ENCODE measurements at regions not wholly inside any gene's neighbourhood (a gene's known extent, or its start where the extent isn't known, plus 50 kb on each side); places are given as distances from the start of the nearest gene placed in this dataset.

DNA sequence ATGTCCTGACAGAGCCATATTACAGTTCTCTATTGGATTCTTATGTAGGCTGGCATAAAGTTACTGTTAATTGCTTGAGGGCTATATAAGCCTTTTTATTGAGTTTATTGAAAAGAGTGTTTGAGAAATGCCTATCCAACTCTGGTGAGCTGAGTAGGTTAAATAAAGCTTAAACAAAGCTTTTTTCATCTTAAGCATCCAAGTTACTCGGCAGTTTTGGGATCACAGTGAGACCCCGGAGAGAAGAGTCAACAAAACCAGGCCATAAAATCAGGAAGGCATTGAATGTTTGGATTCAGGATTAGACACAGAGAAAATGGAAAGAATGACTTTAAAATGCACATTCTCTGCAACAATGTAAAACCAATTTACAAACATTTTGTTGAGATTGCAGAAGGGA lies 588.5 kb downstream of the DACH1 start:
- H3K4me3 Mint-ChIP-seq, result no peak overlapping the region
- H3K27ac Mint-ChIP-seq, result no peak overlapping the region
- no peak for DNase-seq (ENCODE audit: low spot score)
- H3K9me3 Mint-ChIP-seq, result no peaks in the 10 kb centered on the region
- H3K4me1 Mint-ChIP-seq (ENCODE audit: low read depth), result no peaks in the 10 kb centered on the region
- H3K27me3 Mint-ChIP-seq (ENCODE audit: low read depth), result no peaks in the 10 kb centered on the region
- H3K36me3 Mint-ChIP-seq (ENCODE audit: low read depth), result no peaks in the 10 kb centered on the region

GRCh38 chr13:71274923-71275608 lies 591.9 kb downstream of the DACH1 start:
- Mint-ChIP-seq H3K27ac (no peak overlapping the region), H3K4me3 (no peak overlapping the region), H3K27me3 (ENCODE audit: low read depth) (no peaks in the 10 kb centered on the region), H3K4me1 (ENCODE audit: low read depth) (no peaks in the 10 kb centered on the region), H3K9me3 (no peaks in the 10 kb centered on the region), H3K36me3 (ENCODE audit: low read depth) (no peaks in the 10 kb centered on the region)
- no peak for DNase-seq (ENCODE audit: low spot score)

- H3K27ac Mint-ChIP-seq, result no peak overlapping the region
- H3K9me3 Mint-ChIP-seq, result no peaks in the 10 kb centered on the region
- H3K4me3 Mint-ChIP-seq, result no peak overlapping the region
- DNase-seq (ENCODE audit: low spot score), result no peak
- no peaks in the 10 kb centered on the region for H3K36me3 Mint-ChIP-seq (ENCODE audit: low read depth)
- H3K27me3 Mint-ChIP-seq (ENCODE audit: low read depth), result no peaks in the 10 kb centered on the region
- H3K4me1 Mint-ChIP-seq (ENCODE audit: low read depth), result no peaks in the 10 kb centered on the region
Observed at GRCh38 chr13:71261256-71261655, 605.7 kb downstream of the DACH1 start.

- no peak for DNase-seq (ENCODE audit: low spot score)
- Mint-ChIP-seq H3K4me3 (no peak overlapping the region), H3K9me3 (no peaks in the 10 kb centered on the region), H3K27ac (no peak overlapping the region), H3K36me3 (ENCODE audit: low read depth) (no peaks in the 10 kb centered on the region), H3K27me3 (ENCODE audit: low read depth) (no peaks in the 10 kb centered on the region), H3K4me1 (ENCODE audit: low read depth) (no peaks in the 10 kb centered on the region)
Observed at GRCh38 chr13:71260246-71260645, 606.8 kb downstream of the DACH1 start.

DNA sequence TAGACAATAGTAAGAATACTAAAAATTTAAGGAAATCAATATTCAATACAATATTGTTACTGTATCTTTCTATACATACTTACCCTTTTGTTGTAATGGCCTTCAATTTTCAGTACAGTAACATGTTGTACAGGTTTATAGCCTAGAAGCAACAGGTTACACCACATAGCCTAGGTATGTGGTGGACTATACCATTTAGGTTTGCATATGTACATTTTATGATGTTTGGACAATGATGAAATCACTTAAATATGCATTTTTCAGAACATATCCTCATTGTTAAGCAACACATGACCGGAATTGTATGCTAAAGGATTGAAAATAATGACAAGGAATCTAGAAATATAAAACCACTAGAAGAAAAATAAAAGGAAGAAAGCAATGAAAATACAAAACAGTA lies 611.4 kb downstream of the DACH1 start:
- DNase-seq (ENCODE audit: low spot score), result no peak
- no peaks in the 10 kb centered on the region for H3K27me3 Mint-ChIP-seq (ENCODE audit: low read depth)
- no peak overlapping the region for H3K27ac Mint-ChIP-seq
- H3K9me3 Mint-ChIP-seq, result no peaks in the 10 kb centered on the region
- no peaks in the 10 kb centered on the region for H3K36me3 Mint-ChIP-seq (ENCODE audit: low read depth)
- H3K4me1 Mint-ChIP-seq (ENCODE audit: low read depth), result no peaks in the 10 kb centered on the region
- no peak overlapping the region for H3K4me3 Mint-ChIP-seq

GRCh38 chr13:71254384-71254783 lies 612.6 kb downstream of the DACH1 start:
- no peaks in the 10 kb centered on the region for H3K4me1 Mint-ChIP-seq (ENCODE audit: low read depth)
- no peak overlapping the region for H3K27ac Mint-ChIP-seq
- DNase-seq (ENCODE audit: low spot score), result no peak
- no peaks in the 10 kb centered on the region for H3K27me3 Mint-ChIP-seq (ENCODE audit: low read depth)
- no peak overlapping the region for H3K4me3 Mint-ChIP-seq
- no peaks in the 10 kb centered on the region for H3K36me3 Mint-ChIP-seq (ENCODE audit: low read depth)
- no peaks in the 10 kb centered on the region for H3K9me3 Mint-ChIP-seq

GRCh38 chr13:71252184-71252704 lies 614.8 kb downstream of the DACH1 start:
- no peak for DNase-seq (ENCODE audit: low spot score)
- H3K4me1 Mint-ChIP-seq (ENCODE audit: low read depth), result no peaks in the 10 kb centered on the region
- H3K27me3 Mint-ChIP-seq (ENCODE audit: low read depth), result no peaks in the 10 kb centered on the region
- H3K9me3 Mint-ChIP-seq, result no peaks in the 10 kb centered on the region
- H3K36me3 Mint-ChIP-seq (ENCODE audit: low read depth), result no peaks in the 10 kb centered on the region
- H3K4me3 Mint-ChIP-seq, result no peak overlapping the region
- no peak overlapping the region for H3K27ac Mint-ChIP-seq

GRCh38 chr13:71251292-71251951 lies 615.6 kb downstream of the DACH1 start:
- Mint-ChIP-seq H3K4me1 (ENCODE audit: low read depth) (no peaks in the 10 kb centered on the region), H3K27me3 (ENCODE audit: low read depth) (no peaks in the 10 kb centered on the region), H3K9me3 (no peaks in the 10 kb centered on the region), H3K36me3 (ENCODE audit: low read depth) (no peaks in the 10 kb centered on the region), H3K4me3 (no peak overlapping the region), H3K27ac (no peak overlapping the region)
- no peak for DNase-seq (ENCODE audit: low spot score)

- H3K4me1 Mint-ChIP-seq (ENCODE audit: low read depth), result no peaks in the 10 kb centered on the region
- no peak overlapping the region for H3K4me3 Mint-ChIP-seq
- DNase-seq (ENCODE audit: low spot score), result no peak
- H3K9me3 Mint-ChIP-seq, result no peaks in the 10 kb centered on the region
- no peaks in the 10 kb centered on the region for H3K36me3 Mint-ChIP-seq (ENCODE audit: low read depth)
- no peak overlapping the region for H3K27ac Mint-ChIP-seq
- H3K27me3 Mint-ChIP-seq (ENCODE audit: low read depth), result no peaks in the 10 kb centered on the region
Observed at GRCh38 chr13:71249011-71249410, 618.0 kb downstream of the DACH1 start.

- Mint-ChIP-seq H3K36me3 (ENCODE audit: low read depth) (no peaks in the 10 kb centered on the region), H3K4me3 (no peak overlapping the region), H3K27ac (no peak overlapping the region), H3K9me3 (no peaks in the 10 kb centered on the region), H3K4me1 (ENCODE audit: low read depth) (no peaks in the 10 kb centered on the region), H3K27me3 (ENCODE audit: low read depth) (no peaks in the 10 kb centered on the region)
- DNase-seq (ENCODE audit: low spot score), result no peak
Observed at GRCh38 chr13:71244161-71244560, 622.8 kb downstream of the DACH1 start.

DNA sequence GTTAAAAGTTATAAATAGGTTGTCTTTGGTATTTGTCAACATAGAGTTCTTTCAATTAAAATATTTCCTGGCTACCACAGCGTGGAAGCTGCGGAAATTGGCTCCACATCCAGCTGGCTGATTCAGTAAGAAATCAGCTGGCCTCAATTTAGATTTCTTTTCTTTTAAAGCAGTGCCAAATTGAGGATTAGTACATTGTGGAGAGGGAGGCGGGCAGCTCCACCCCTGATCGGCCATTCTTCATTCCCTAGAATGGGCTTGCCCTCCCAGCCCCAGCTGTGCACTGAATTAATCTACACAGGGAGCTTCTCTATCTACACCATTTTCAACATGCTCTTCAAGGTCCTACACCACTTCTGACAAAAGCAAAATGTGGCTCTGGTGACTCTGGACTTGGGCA lies 624.8 kb downstream of the DACH1 start:
- no peaks in the 10 kb centered on the region for H3K4me1 Mint-ChIP-seq (ENCODE audit: low read depth)
- no peaks in the 10 kb centered on the region for H3K9me3 Mint-ChIP-seq
- H3K36me3 Mint-ChIP-seq (ENCODE audit: low read depth), result no peaks in the 10 kb centered on the region
- H3K4me3 Mint-ChIP-seq, result no peak overlapping the region
- no peak for DNase-seq (ENCODE audit: low spot score)
- H3K27me3 Mint-ChIP-seq (ENCODE audit: low read depth), result no peaks in the 10 kb centered on the region
- H3K27ac Mint-ChIP-seq, result no peak overlapping the region

DNA sequence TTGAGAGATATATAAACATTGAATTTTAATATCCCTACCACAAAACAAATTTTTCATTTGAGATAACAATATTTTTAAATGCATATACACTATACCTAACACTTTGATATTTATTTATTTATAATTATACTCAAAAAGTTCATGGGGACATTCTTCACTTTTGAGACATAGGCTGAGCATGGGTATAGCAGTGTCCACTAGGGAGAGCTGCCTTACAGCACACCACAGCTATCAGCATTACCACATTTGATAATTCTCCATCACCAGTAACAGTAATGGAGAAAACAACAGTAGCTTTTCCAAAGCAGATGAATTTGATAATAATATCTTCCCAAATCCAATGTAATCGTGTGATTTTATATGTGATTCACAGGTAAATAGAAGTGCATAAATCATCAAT lies 626.1 kb downstream of the DACH1 start:
- Mint-ChIP-seq H3K4me1 (ENCODE audit: low read depth) (no peaks in the 10 kb centered on the region), H3K27ac (no peak overlapping the region), H3K27me3 (ENCODE audit: low read depth) (no peaks in the 10 kb centered on the region), H3K4me3 (no peak overlapping the region), H3K9me3 (no peaks in the 10 kb centered on the region), H3K36me3 (ENCODE audit: low read depth) (no peaks in the 10 kb centered on the region)
- DNase-seq (ENCODE audit: low spot score), result no peak

GRCh38 chr13:71237332-71237731 lies 629.7 kb downstream of the DACH1 start:
- H3K4me1 Mint-ChIP-seq (ENCODE audit: low read depth), result no peaks in the 10 kb centered on the region
- no peak overlapping the region for H3K4me3 Mint-ChIP-seq
- H3K27ac Mint-ChIP-seq, result no peak overlapping the region
- H3K27me3 Mint-ChIP-seq (ENCODE audit: low read depth), result no peaks in the 10 kb centered on the region
- no peaks in the 10 kb centered on the region for H3K9me3 Mint-ChIP-seq
- no peaks in the 10 kb centered on the region for H3K36me3 Mint-ChIP-seq (ENCODE audit: low read depth)
- no peak for DNase-seq (ENCODE audit: low spot score)

DNA sequence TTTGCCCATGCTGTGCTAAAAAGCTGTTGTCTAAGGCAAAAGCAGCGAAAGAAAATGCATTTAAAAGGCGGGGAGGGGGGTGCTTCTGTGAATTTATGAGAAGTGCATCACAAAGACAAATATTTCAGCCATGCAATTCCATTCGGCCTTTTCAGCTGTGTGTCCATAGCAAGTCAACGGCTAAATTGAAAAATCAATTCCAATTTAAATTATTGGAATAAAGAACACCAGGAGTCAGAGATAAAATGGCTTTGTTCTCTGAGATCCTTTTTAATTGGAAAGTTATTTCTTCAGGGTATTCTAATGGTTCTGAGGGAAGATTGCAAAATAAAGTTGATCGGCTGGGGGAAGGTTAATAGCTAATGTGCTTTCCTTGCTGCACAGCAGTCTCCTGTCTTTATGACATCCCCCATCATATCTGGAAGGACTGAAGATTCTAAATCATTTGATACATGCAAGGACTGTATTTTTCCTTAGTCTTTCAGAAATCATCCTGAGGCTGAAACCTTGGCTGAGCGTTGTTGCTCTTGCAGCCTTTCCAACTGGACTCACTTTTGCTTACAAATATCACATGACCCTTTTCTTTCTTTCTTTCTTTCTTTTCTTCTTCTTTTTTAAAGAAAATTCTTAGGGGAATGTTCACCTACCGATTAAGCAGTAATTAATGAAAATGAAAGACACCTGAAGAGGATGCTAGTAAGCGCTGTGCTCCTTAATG lies 647.1 kb downstream of the DACH1 start:
- Mint-ChIP-seq H3K27ac (no peak overlapping the region), H3K9me3 (no peaks in the 10 kb centered on the region), H3K36me3 (ENCODE audit: low read depth) (no peaks in the 10 kb centered on the region), H3K4me3 (no peak overlapping the region), H3K27me3 (ENCODE audit: low read depth) (no peaks in the 10 kb centered on the region), H3K4me1 (ENCODE audit: low read depth) (no peaks in the 10 kb centered on the region)
- DNase-seq (ENCODE audit: low spot score), result no peak

Measured in T-helper 2 cell treated with Interferon-gamma antibody and Interleukin-4, amounts not matched to agents 5 μg/mL and 100 μg/mL, for 36 hours (primary cell).